OCI-LY1 (cell line): ENCODE measurements at regions not wholly inside any gene's neighbourhood (a gene's known extent, or its start where the extent isn't known, plus 50 kb on each side); places are given as distances from the start of the nearest gene placed in this dataset.

Source experiments
- EZH2 ChIP-seq: fragments of 200-600 bp; sonication (generic), shearing (Covaris generic); IDR thresholded peaks from 2 replicates; pipeline ENCODE4 v1.8.0; 2017; ENCODE audit warnings: borderline replicate concordance, mixed run types, mild to moderate bottlenecking, antibody characterized with exemption, low read length, moderate library complexity, mixed read lengths
- TF ChIP-seq, protein P1 (sequence below): fragments of 200-600 bp; sonication (generic), shearing (Covaris generic); IDR thresholded peaks from 2 replicates; pipeline ENCODE4 v1.5.1; 2017; ENCODE audit warnings: mild to moderate bottlenecking, antibody characterized with exemption, low read length, moderate library complexity, mixed read lengths

DNA sequence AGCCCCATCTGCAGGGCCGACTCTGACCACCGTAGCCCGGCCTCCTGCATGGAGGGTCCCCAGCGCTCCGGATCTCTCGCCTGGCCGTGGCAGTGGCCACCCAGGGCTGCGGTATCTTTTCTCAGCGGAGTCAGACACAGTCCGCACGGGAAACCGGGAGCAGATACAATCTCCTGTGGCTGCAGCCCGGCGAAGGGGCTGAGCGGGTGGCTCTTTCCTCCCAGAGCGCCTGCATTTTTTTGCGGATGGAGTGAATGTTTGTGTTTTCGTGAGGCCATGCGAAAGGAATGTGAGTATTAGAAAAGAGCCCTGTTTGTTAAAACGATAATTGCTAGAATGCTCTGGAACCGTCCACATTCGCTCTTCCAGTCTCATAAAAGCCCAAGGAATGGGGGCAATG lies 53.4 kb upstream of the PTCH1 start:
- TF ChIP-seq, protein P1, sequence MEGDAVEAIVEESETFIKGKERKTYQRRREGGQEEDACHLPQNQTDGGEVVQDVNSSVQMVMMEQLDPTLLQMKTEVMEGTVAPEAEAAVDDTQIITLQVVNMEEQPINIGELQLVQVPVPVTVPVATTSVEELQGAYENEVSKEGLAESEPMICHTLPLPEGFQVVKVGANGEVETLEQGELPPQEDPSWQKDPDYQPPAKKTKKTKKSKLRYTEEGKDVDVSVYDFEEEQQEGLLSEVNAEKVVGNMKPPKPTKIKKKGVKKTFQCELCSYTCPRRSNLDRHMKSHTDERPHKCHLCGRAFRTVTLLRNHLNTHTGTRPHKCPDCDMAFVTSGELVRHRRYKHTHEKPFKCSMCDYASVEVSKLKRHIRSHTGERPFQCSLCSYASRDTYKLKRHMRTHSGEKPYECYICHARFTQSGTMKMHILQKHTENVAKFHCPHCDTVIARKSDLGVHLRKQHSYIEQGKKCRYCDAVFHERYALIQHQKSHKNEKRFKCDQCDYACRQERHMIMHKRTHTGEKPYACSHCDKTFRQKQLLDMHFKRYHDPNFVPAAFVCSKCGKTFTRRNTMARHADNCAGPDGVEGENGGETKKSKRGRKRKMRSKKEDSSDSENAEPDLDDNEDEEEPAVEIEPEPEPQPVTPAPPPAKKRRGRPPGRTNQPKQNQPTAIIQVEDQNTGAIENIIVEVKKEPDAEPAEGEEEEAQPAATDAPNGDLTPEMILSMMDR, result no peak
- TF ChIP-seq EZH2, result no peak
